H9 (cell line): ENCODE measurements at regions not wholly inside any gene's neighbourhood (a gene's known extent, or its start where the extent isn't known, plus 50 kb on each side); places are given as distances from the start of the nearest gene placed in this dataset.

Experiments used
- DNase-seq: peaks from one replicate; pipeline ENCODE4 v3.0.0-alpha.2; 2017
- H2AFZ ChIP-seq: one replicate; pipeline ENCODE4 v1.6.1; 2013; ENCODE audit warnings: mild to moderate bottlenecking, low read length, control low read depth, moderate library complexity
- H2AK5ac ChIP-seq: 2 replicates; pipeline ENCODE4 v1.6.1; 2013; ENCODE audit warnings: low read length, control low read depth, mixed read lengths; ENCODE audit not compliant: insufficient read length
- H2BK120ac ChIP-seq: one replicate; pipeline ENCODE4 v1.6.1; 2013; ENCODE audit warnings: low read depth, mild to moderate bottlenecking, low read length, control low read depth, inconsistent platforms; ENCODE audit not compliant: poor library complexity, severe bottlenecking
- H2BK12ac ChIP-seq: 2 replicates; pipeline ENCODE4 v1.6.1; 2013; ENCODE audit warnings: low read length, control low read depth, mixed read lengths, low read depth; ENCODE audit not compliant: insufficient read length
- H2BK15ac ChIP-seq: 2 replicates; pipeline ENCODE4 v1.6.1; 2013; ENCODE audit warnings: low read depth, low read length, control low read depth
- H2BK20ac ChIP-seq: one replicate; pipeline ENCODE4 v1.6.1; 2013; ENCODE audit warnings: low read depth, mild to moderate bottlenecking, low read length, control low read depth, inconsistent platforms; ENCODE audit not compliant: poor library complexity, severe bottlenecking
- H2BK5ac ChIP-seq: 2 replicates; pipeline ENCODE4 v1.6.1; 2013; ENCODE audit warnings: low read length, control low read depth, mixed read lengths; ENCODE audit not compliant: insufficient read length
- H3K14ac ChIP-seq: 2 replicates; pipeline ENCODE4 v1.6.1; 2013; ENCODE audit warnings: low read length, control low read depth; ENCODE audit not compliant: insufficient read depth
- H3K18ac ChIP-seq: 2 replicates; pipeline ENCODE4 v1.6.1; 2013; ENCODE audit warnings: low read depth, mild to moderate bottlenecking, mixed read lengths, low read length, control low read depth; ENCODE audit not compliant: insufficient read length
- H3K23ac ChIP-seq: 2 replicates; pipeline ENCODE4 v1.6.1; 2013; ENCODE audit warnings: low read length, control low read depth, mixed read lengths, low read depth; ENCODE audit not compliant: insufficient read length
- H3K23me2 ChIP-seq: 2 replicates; pipeline ENCODE4 v1.6.1; 2013; ENCODE audit warnings: low read depth, mild to moderate bottlenecking, mixed read lengths, low read length, control low read depth; ENCODE audit not compliant: insufficient read length, poor library complexity, severe bottlenecking
- H3K27ac ChIP-seq: 2 replicates; pipeline ENCODE4 v1.5.1; 2013; ENCODE audit warnings: low read length, control low read depth, mixed read lengths, low read depth; ENCODE audit not compliant: insufficient read length
- H3K27me3 ChIP-seq: 2 replicates; pipeline ENCODE4 v1.6.1; 2013; ENCODE audit warnings: low read length, control low read depth, inconsistent platforms; ENCODE audit not compliant: insufficient read depth
- H3K4ac ChIP-seq: 2 replicates; pipeline ENCODE4 v1.6.1; 2013; ENCODE audit warnings: low read depth, mild to moderate bottlenecking, control low read depth, inconsistent platforms, low read length, moderate library complexity
- H3K4me1 ChIP-seq: 2 replicates; pipeline ENCODE4 v1.6.1; 2013; ENCODE audit warnings: low read length, control low read depth, inconsistent platforms; ENCODE audit not compliant: insufficient read depth
- H3K4me2 ChIP-seq: 2 replicates; pipeline ENCODE4 v1.6.1; 2013; ENCODE audit warnings: low read length, control low read depth, mixed read lengths; ENCODE audit not compliant: insufficient read length, insufficient read depth
- H3K56ac ChIP-seq: 2 replicates; pipeline ENCODE4 v1.6.1; 2013; ENCODE audit warnings: low read depth, mild to moderate bottlenecking, mixed read lengths, low read length, control low read depth; ENCODE audit not compliant: insufficient read length
- H3K79me1 ChIP-seq: 2 replicates; pipeline ENCODE4 v1.6.1; 2013; ENCODE audit warnings: low read depth, mild to moderate bottlenecking, moderate library complexity, low read length, control low read depth, inconsistent platforms; ENCODE audit not compliant: insufficient read depth, poor library complexity, severe bottlenecking
- H3K79me2 ChIP-seq: 2 replicates; pipeline ENCODE4 v1.6.1; 2013; ENCODE audit warnings: low read length, control low read depth, inconsistent platforms; ENCODE audit not compliant: insufficient read depth
- H3K9ac ChIP-seq: 2 replicates; pipeline ENCODE4 v1.6.1; 2013; ENCODE audit warnings: low read length, control low read depth, mixed read lengths; ENCODE audit not compliant: insufficient read length; ENCODE audit errors: extremely low read depth
- H3K9me3 ChIP-seq: one replicate; pipeline ENCODE4 v1.6.1; 2013; ENCODE audit warnings: low read depth, low read length, inconsistent platforms; ENCODE audit not compliant: control insufficient read depth
- H3T11ph ChIP-seq: one replicate; pipeline ENCODE4 v1.6.1; 2013; ENCODE audit warnings: mild to moderate bottlenecking, low read length, control low read depth, inconsistent platforms
- H4K20me1 ChIP-seq: one replicate; pipeline ENCODE4 v1.6.1; 2013; ENCODE audit not compliant: control insufficient read depth, insufficient read length, insufficient read depth
- H4K5ac ChIP-seq: 2 replicates; pipeline ENCODE4 v1.6.1; 2013; ENCODE audit warnings: low read depth, mild to moderate bottlenecking, mixed read lengths, low read length, control low read depth; ENCODE audit not compliant: insufficient read length
- H4K8ac ChIP-seq: replicated peaks from 2 replicates; pipeline ENCODE4 v1.6.1; 2013; ENCODE audit warnings: low read length, control low read depth, mixed read lengths, low read depth; ENCODE audit not compliant: insufficient read length
- H4K91ac ChIP-seq: 2 replicates; pipeline ENCODE4 v1.6.1; 2013; ENCODE audit warnings: low read depth, mild to moderate bottlenecking, moderate library complexity, mixed read lengths, low read length, control low read depth; ENCODE audit not compliant: insufficient read length
- H3K27ac Mint-ChIP-seq, 3 experiments: 2 replicates in 2 of 3; 3 replicates in 1 of 3; pipeline ENCODE4 v1.8.0; 2020 to 2021; ENCODE audit warnings: mixed read lengths in 3 of 3, mild to moderate bottlenecking in 1 of 3, moderate library complexity in 1 of 3
- H3K27me3 Mint-ChIP-seq: 2 replicates; pipeline ENCODE4 v1.8.0; 2021; ENCODE audit warnings: low read depth, mild to moderate bottlenecking, moderate library complexity, mixed read lengths
- H3K36me3 Mint-ChIP-seq, 3 experiments: 2 replicates in 2 of 3; 3 replicates in 1 of 3; pipeline ENCODE4 v1.8.0; 2020 to 2021; ENCODE audit warnings: low read depth in 3 of 3, mixed read lengths in 3 of 3; ENCODE audit not compliant: insufficient read depth in 1 of 3
- H3K4me1 Mint-ChIP-seq, 2 experiments: 2 replicates each; pipeline ENCODE4 v1.8.0; 2020; ENCODE audit warnings: mixed read lengths in 2 of 2
- H3K4me3 Mint-ChIP-seq, 2 experiments: 2 replicates in 1 of 2; 3 replicates in 1 of 2; pipeline ENCODE4 v1.8.0; 2020 to 2021; ENCODE audit warnings: mild to moderate bottlenecking in 2 of 2, mixed read lengths in 2 of 2, moderate library complexity in 1 of 2
- H3K9me3 Mint-ChIP-seq, 2 experiments: 2 replicates in 1 of 2; 3 replicates in 1 of 2; pipeline ENCODE4 v1.8.0; 2020; ENCODE audit warnings: mild to moderate bottlenecking in 2 of 2, mixed read lengths in 2 of 2, moderate library complexity in 1 of 2
- WGBS: extraction: QIAGEN DNeasy Blood & Tissue Kit; methylation state at CpG from one replicate; pipeline ENCODE4 v1.1.7; 2013; ENCODE audit warnings: missing lambda C conversion rate, low lambda C conversion rate, mixed read lengths; ENCODE audit not compliant: insufficient read length; ENCODE audit errors: extremely low coverage; 5-methylcytosine and 5-hydroxymethylcytosine counted together
- TF ChIP-seq, protein P1 (sequence below): fragments of 200-600 bp; sonication (generic); conservative IDR thresholded peaks from 3 replicates; pipeline ENCODE4 v1.8.0; 2021; ENCODE audit warnings: antibody characterized with exemption, mild to moderate bottlenecking

DNA sequence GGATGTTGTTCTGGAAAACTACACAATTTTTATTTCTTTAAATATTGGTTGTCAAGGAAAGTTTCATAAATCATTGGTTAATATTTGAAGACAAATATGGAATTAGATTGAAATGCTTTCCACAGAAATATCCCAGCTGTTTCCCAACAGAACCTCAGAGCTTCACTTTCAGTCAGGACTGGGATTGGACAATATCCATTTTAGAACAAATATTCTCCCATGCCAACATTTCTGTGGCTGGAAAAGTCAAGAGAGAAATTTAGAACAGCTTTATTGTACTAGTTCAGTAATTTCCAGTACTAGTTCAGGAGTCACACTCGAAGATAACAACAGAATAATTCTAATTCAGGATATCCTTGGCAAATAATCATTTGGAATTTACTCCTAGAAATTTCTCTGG lies 116.1 kb upstream of the TUT7 start:
- H3K14ac ChIP-seq: no peak overlapping the region
- H3K27ac ChIP-seq: no peak overlapping the region
- H3K9ac ChIP-seq: no peak overlapping the region
- no peak overlapping the region for H2BK120ac ChIP-seq
- H3K4me2 ChIP-seq: no peak overlapping the region
- no peak overlapping the region for H3K4ac ChIP-seq
- no peaks in the 10 kb centered on the region for H3K4me1 ChIP-seq
- H2BK12ac ChIP-seq: no peak overlapping the region
- no CpG with 5 or more reads among the region's 1 CpG for whole genome bisulfite sequencing
- H3K56ac ChIP-seq: no peak overlapping the region
- Mint-ChIP-seq H3K36me3 (no peaks in the 10 kb centered on the region), H3K4me3 (no peak overlapping the region), H3K4me1 (peaks cover 0 to 4% of the 10 kb centered on the region in 2 experiments; a peak in 2 of 4 replicates), H3K27me3 (no peaks in the 10 kb centered on the region; the same call in 1 of the 2 replicates), H3K27ac (no peak overlapping the region), H3K9me3 (no peaks in the 10 kb centered on the region)
- no peak overlapping the region for H2BK5ac ChIP-seq
- TF ChIP-seq, protein P1, sequence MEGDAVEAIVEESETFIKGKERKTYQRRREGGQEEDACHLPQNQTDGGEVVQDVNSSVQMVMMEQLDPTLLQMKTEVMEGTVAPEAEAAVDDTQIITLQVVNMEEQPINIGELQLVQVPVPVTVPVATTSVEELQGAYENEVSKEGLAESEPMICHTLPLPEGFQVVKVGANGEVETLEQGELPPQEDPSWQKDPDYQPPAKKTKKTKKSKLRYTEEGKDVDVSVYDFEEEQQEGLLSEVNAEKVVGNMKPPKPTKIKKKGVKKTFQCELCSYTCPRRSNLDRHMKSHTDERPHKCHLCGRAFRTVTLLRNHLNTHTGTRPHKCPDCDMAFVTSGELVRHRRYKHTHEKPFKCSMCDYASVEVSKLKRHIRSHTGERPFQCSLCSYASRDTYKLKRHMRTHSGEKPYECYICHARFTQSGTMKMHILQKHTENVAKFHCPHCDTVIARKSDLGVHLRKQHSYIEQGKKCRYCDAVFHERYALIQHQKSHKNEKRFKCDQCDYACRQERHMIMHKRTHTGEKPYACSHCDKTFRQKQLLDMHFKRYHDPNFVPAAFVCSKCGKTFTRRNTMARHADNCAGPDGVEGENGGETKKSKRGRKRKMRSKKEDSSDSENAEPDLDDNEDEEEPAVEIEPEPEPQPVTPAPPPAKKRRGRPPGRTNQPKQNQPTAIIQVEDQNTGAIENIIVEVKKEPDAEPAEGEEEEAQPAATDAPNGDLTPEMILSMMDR: no peak
- no peak for DNase-seq
- no peak overlapping the region for H2BK20ac ChIP-seq
- H3K79me1 ChIP-seq: no peaks in the 10 kb centered on the region
- H4K5ac ChIP-seq: no peak overlapping the region
- H4K91ac ChIP-seq: no peak overlapping the region
- no peaks in the 10 kb centered on the region for H3K9me3 ChIP-seq
- no peak overlapping the region for H3T11ph ChIP-seq
- H3K18ac ChIP-seq: no peak overlapping the region
- H2AFZ ChIP-seq: no peak overlapping the region
- no peak overlapping the region for H2BK15ac ChIP-seq
- no peaks in the 10 kb centered on the region for H3K79me2 ChIP-seq
- no peak overlapping the region for H3K23ac ChIP-seq
- H4K8ac ChIP-seq: no peak overlapping the region
- no peaks in the 10 kb centered on the region for H4K20me1 ChIP-seq
- no peaks in the 10 kb centered on the region for H3K23me2 ChIP-seq
- H3K27me3 ChIP-seq: no peaks in the 10 kb centered on the region
- no peak overlapping the region for H2AK5ac ChIP-seq
